Mesodermal cell (in vitro differentiated cells): ENCODE measurements at regions not wholly inside any gene's neighbourhood (a gene's known extent, or its start where the extent isn't known, plus 50 kb on each side); places are given as distances from the start of the nearest gene placed in this dataset.

Experiments
- H3K27ac ChIP-seq: 2 replicates; pipeline ENCODE4 v1.7.0; 2013; ENCODE audit warnings: mild to moderate bottlenecking, low read depth, low read length, moderate library complexity; ENCODE audit not compliant: severe bottlenecking
- H3K36me3 ChIP-seq: 2 replicates; pipeline ENCODE4 v1.7.1; 2013; ENCODE audit warnings: mild to moderate bottlenecking, low read length, moderate library complexity; ENCODE audit not compliant: control insufficient read depth, insufficient read depth
- H3K4me1 ChIP-seq: one replicate; pipeline ENCODE4 v1.7.1; 2013; ENCODE audit warnings: mild to moderate bottlenecking, low read length; ENCODE audit not compliant: insufficient read depth, control insufficient read depth, poor library complexity, severe bottlenecking
- H3K4me3 ChIP-seq: 2 replicates; pipeline ENCODE4 v1.7.0; 2013; ENCODE audit warnings: low read length, control low read depth, mild to moderate bottlenecking; ENCODE audit not compliant: insufficient read depth, poor library complexity, severe bottlenecking; ENCODE audit errors: extremely low read depth
- H3K9me3 ChIP-seq: 2 replicates; pipeline ENCODE4 v1.7.1; 2013; ENCODE audit warnings: mild to moderate bottlenecking, low read length, moderate library complexity; ENCODE audit not compliant: control insufficient read depth
- WGBS, 2 experiments: methylation state at CpG; one replicate each; pipeline ENCODE4 v1.1.5; 2013; ENCODE audit warnings: missing lambda C conversion rate in 2 of 2; ENCODE audit not compliant: insufficient coverage in 2 of 2; 5-methylcytosine and 5-hydroxymethylcytosine counted together

DNA sequence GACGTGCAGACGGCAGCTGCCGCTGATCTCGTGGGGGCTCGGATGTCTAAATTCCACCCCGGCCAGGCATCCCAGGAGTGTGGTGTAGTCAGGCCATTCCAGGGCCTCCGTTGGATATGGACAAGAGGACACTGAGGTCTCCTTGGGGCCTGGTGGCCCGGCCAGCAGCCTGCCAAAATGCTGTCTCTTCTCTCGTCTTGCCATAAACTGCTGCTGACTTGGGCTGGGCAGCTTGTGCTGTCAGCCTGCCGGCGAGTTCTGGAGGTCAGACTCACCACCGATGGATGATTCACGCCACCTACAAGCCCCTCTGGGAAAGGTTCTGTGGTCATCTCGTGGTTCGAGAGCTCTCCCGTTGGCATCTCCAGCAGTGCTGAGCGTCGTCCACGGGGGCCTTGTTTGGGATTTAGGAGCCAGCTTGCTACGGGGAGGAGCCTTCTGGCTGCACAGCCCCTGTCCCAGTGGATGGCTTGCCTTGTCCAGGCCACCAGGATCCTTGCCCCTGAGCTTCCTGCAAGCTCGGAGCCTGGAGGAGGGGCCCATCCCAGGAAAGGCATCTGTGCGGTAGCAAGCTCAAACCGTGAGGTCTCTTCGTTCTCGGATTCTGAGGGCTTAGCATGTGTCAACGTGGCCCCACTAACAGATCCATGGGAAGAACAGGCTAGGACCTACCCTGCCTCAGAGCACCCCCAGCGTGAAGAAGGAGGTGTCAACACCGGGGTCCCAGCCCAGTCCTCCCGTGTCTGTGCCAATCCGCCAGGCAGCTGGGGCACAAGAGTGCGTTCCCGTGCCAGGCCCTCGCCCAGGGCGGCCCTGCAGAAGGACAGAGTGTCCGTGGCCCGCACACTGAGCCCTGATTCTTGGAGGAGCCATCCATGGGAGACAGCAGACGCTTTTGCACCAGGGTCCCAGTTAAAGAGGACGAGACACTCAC is 1114.1 kb downstream of the BRD1 start:
- Histone ChIP-seq H3K9me3 (no peaks in the 10 kb centered on the region), H3K27ac (no peak overlapping the region), H3K4me1 (peaks cover 7% of the 10 kb centered on the region), H3K36me3 (no peaks in the 10 kb centered on the region), H3K4me3 (no peak overlapping the region)
- 87 to 90% methylated on average over 37 of the region's 38 CpGs for WGBS, 2 experiments

DNA sequence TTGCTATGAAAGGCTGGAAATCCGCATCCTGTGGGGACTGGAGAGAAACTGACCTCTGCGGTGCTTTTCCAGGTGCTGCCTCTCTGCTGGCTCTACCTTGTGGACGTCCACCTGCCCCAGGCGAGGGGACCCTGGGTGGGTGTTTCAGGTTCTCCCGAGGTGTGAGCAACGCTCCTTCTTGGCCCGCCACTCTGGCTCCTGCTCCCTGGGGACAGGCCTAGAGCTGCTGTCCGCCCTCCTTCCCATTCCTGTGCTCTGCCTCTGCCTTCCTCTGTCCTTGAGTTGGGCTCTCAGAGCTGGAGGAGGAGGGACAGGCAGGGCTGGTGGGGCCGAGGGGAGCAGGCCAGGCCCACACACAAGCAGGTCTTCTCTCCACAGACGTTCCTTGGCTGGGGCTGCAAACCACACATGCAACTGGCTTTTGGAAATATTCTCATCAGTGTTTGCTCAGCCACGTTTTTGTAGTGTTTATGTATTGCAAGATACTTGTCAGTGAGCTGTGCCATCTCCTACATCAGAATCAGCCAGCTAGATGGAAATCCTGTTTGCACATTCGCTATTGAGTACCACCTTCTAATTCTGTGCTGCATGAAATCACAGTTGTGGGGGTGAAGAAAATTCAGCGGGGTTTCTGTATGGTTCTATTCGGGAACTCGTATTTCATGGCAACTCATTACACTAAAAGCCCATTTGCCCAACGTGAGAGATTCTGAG is 1115.0 kb downstream of the BRD1 start:
- Histone ChIP-seq H3K4me3 (no peak overlapping the region), H3K27ac (no peak overlapping the region), H3K4me1 (peaks cover 6% of the 10 kb centered on the region), H3K9me3 (no peaks in the 10 kb centered on the region), H3K36me3 (no peaks in the 10 kb centered on the region)
- WGBS, 2 experiments = 93 to 95% methylated on average over 13 to 14 of the region's 16 CpGs

- WGBS, 2 experiments = 86 to 91% methylated on average over 21 to 22 of the region's 22 CpGs
- H3K9me3 ChIP-seq = no peaks in the 10 kb centered on the region
Observed at GRCh38 chr22:48711669-48712068, 1116.0 kb downstream of the BRD1 start.

GRCh38 chr22:48711031-48711431 is 1116.6 kb downstream of the BRD1 start:
- Histone ChIP-seq H3K36me3 (no peaks in the 10 kb centered on the region), H3K4me3 (no peak overlapping the region), H3K9me3 (no peaks in the 10 kb centered on the region), H3K27ac (no peak overlapping the region), H3K4me1 (no peaks in the 10 kb centered on the region)
- WGBS, 2 experiments = 81 to 90% methylated on average over 9 to 10 of the region's 11 CpGs

More at GRCh38 chr22:48711669-48712068, 1116.0 kb downstream of the BRD1 start:
- no peak overlapping the region for H3K4me3 ChIP-seq
- H3K36me3 ChIP-seq = no peaks in the 10 kb centered on the region
- no peak overlapping the region for H3K27ac ChIP-seq
- H3K4me1 ChIP-seq = no peaks in the 10 kb centered on the region

DNA sequence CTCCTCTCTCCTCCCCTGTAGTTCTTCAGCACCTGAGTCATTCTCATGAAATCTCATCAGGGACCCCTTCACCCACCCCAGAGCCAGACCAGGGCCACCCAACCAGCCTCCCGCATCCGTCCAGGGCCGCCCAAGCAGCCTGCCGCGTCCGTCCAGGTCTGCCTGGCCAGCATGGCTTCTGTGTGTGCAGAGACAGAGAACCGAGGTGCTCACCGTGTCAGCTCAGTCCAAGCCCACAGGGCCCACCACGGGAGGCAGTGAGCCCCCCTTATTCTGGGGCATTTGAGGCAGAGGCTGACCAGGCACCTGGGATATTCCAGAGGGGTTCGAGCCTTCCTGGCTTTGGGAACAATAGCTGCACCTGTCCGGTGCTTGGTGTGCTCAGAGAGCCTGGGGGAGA is 1117.3 kb downstream of the BRD1 start:
- WGBS, 2 experiments = 71 to 81% methylated on average over 9 to 11 of the region's 11 CpGs
- no peak overlapping the region for H3K27ac ChIP-seq
- no peak overlapping the region for H3K4me3 ChIP-seq
- H3K4me1 ChIP-seq = no peaks in the 10 kb centered on the region
- H3K36me3 ChIP-seq = no peaks in the 10 kb centered on the region
- H3K9me3 ChIP-seq = no peaks in the 10 kb centered on the region

- 71 to 77% methylated on average over 7 to 8 of the region's 8 CpGs for WGBS, 2 experiments
- Histone ChIP-seq H3K9me3 (no peaks in the 10 kb centered on the region), H3K36me3 (no peaks in the 10 kb centered on the region), H3K27ac (no peak overlapping the region), H3K4me1 (no peaks in the 10 kb centered on the region), H3K4me3 (no peak overlapping the region)
Observed at GRCh38 chr22:48709976-48710375, 1117.7 kb downstream of the BRD1 start.

GRCh38 chr22:48709453-48709852 is 1118.2 kb downstream of the BRD1 start:
- Histone ChIP-seq H3K27ac (no peak overlapping the region), H3K4me1 (no peaks in the 10 kb centered on the region), H3K9me3 (no peaks in the 10 kb centered on the region), H3K4me3 (no peak overlapping the region), H3K36me3 (no peaks in the 10 kb centered on the region)
- 92 to 94% methylated on average over 11 to 13 of the region's 13 CpGs for WGBS, 2 experiments

GRCh38 chr22:48708558-48709245 is 1119.0 kb downstream of the BRD1 start:
- Histone ChIP-seq H3K4me3 (no peak overlapping the region), H3K36me3 (no peaks in the 10 kb centered on the region), H3K9me3 (no peaks in the 10 kb centered on the region), H3K27ac (no peak overlapping the region), H3K4me1 (no peaks in the 10 kb centered on the region)
- 82 to 86% methylated on average over 21 to 22 of the region's 25 CpGs for WGBS, 2 experiments

DNA sequence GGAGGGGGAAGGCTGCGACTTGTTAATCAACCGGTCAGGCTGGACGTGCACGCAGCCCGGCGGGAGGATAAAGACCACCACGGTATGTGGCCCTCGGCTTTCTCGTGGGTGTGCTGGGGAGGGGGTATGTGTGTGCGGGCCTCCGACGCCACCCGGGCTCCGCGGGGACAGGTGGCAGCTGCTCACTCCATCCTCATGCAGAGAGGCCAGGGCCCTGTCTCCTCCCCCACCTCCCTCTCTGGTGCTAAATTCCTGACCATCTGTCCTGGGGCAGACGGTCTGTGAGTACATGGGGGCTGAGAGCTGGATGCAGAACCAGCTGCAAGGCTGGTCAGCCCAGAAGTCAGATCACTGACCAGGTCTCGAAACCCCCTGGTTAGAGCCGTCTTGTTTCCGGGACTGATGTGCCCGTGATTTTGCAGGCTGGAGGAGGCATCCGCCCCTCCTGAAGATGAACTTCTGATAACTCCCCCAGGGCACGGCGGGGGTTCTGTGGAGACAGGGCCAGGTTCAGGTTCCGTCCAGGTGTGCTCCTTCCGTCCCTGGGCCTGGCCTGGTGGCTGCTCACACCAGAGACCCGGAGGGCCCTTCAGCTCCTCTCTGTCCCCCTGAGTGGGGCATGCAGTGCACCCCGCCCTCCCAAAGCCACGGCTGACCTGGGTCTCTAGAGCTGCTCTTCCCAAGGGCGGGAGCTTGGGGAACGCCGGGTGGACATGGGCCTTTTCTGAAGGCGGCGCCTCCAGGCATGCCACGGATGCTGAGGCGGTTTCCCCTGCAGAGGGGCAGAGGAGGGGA is 1119.7 kb downstream of the BRD1 start:
- no peak overlapping the region for H3K27ac ChIP-seq
- no peaks in the 10 kb centered on the region for H3K4me1 ChIP-seq
- no peak overlapping the region for H3K4me3 ChIP-seq
- no peaks in the 10 kb centered on the region for H3K36me3 ChIP-seq
- no peaks in the 10 kb centered on the region for H3K9me3 ChIP-seq
- WGBS, 2 experiments = 91 to 95% methylated on average over 25 of the region's 35 CpGs
